CD14-positive monocyte (primary cell): ENCODE measurements at regions not wholly inside any gene's neighbourhood (a gene's known extent, or its start where the extent isn't known, plus 50 kb on each side); places are given as distances from the start of the nearest gene placed in this dataset.
A peak's percentile ranks its signal among the peaks of the same experiment; 100 is the strongest.

ENCODE experiments used
- DNase-seq, 3 donors: peaks; one replicate each; pipeline ENCODE4 v3.0.0-alpha.2; 2011 to 2022
- H2AFZ ChIP-seq: 2 replicates; pipeline ENCODE4 v1.6.0; 2012; ENCODE audit warnings: mild to moderate bottlenecking, low read depth, low read length, inconsistent platforms; ENCODE audit not compliant: insufficient read depth, poor library complexity, severe bottlenecking
- H3K27ac ChIP-seq, 2 donors: 1 replicate in 1 of 2; 2 replicates in 1 of 2; pipeline ENCODE4 v1.5.1; 2012 to 2013; ENCODE audit warnings: low read length in 2 of 2, control low read depth in 1 of 2, inconsistent platforms in 1 of 2, low read depth in 1 of 2, mild to moderate bottlenecking in 1 of 2
- H3K27me3 ChIP-seq, 2 donors: one replicate each; pipeline versions ENCODE4 v1.6.0 to v1.6.1; 2011 to 2013; ENCODE audit warnings: low read length in 2 of 2; ENCODE audit not compliant: control insufficient read depth in 2 of 2, insufficient read depth in 2 of 2
- H3K36me3 ChIP-seq, 2 donors: replicated peaks in 1 of 2; 1 replicate in 1 of 2; 2 replicates in 1 of 2; pipeline versions ENCODE4 v1.5.1 to v1.6.1; 2012 to 2013; ENCODE audit warnings: low read length in 2 of 2, control low read depth in 1 of 2, inconsistent platforms in 1 of 2, mild to moderate bottlenecking in 1 of 2; ENCODE audit not compliant: insufficient read depth in 2 of 2, control insufficient read depth in 1 of 2
- H3K4me1 ChIP-seq, 2 donors: 1 replicate in 1 of 2; 2 replicates in 1 of 2; pipeline versions ENCODE4 v1.5.1 to v1.6.1; 2012 to 2013; ENCODE audit warnings: low read length in 2 of 2, control low read depth in 1 of 2, inconsistent platforms in 1 of 2, mild to moderate bottlenecking in 1 of 2, moderate library complexity in 1 of 2; ENCODE audit not compliant: insufficient read depth in 2 of 2, control insufficient read depth in 1 of 2
- H3K4me2 ChIP-seq: replicated peaks from 2 replicates; pipeline ENCODE3; 2012; ENCODE audit warnings: low read length, moderate library complexity, mild to moderate bottlenecking; ENCODE audit not compliant: poor library complexity, severe bottlenecking; ENCODE audit errors: extremely low read depth
- H3K4me3 ChIP-seq, 3 experiments: fragments of 200-600 bp in 1 of 3; sonication (generic) in 1 of 3; replicated peaks in 1 of 3; 1 replicate in 2 of 3; 2 replicates in 1 of 3; pipeline ENCODE4 v1.5.1; 2011 to 2013; ENCODE audit warnings: low read length in 3 of 3, mild to moderate bottlenecking in 3 of 3, control low read depth in 2 of 3, low read depth in 2 of 3, inconsistent platforms in 1 of 3, moderate library complexity in 1 of 3
- H3K79me2 ChIP-seq: 2 replicates; pipeline ENCODE4 v1.6.0; 2012; ENCODE audit warnings: mild to moderate bottlenecking, control low read depth, inconsistent platforms, low read length, moderate library complexity; ENCODE audit not compliant: insufficient read depth
- H3K9ac ChIP-seq: 2 replicates; pipeline ENCODE4 v1.6.0; 2017; ENCODE audit warnings: low read length, mild to moderate bottlenecking; ENCODE audit not compliant: insufficient read depth, poor library complexity, severe bottlenecking
- H3K9me3 ChIP-seq, 2 donors: replicated peaks in 1 of 2; 1 replicate in 1 of 2; 2 replicates in 1 of 2; pipeline versions ENCODE4 v1.5.1 to v1.6.1; 2012 to 2013; ENCODE audit warnings: low read length in 2 of 2, control low read depth in 1 of 2; ENCODE audit not compliant: control insufficient read depth in 1 of 2, insufficient read depth in 1 of 2
- H4K20me1 ChIP-seq: 2 replicates; pipeline ENCODE4 v1.6.0; 2012; ENCODE audit warnings: mild to moderate bottlenecking, low read length, control low read depth, moderate library complexity; ENCODE audit not compliant: insufficient read depth
- H3K27ac Mint-ChIP-seq, 7 donors: one replicate each; pipeline ENCODE4 v1.8.0; 2020; ENCODE audit warnings: mild to moderate bottlenecking in 7 of 7, mixed read lengths in 7 of 7, moderate library complexity in 6 of 7, inconsistent platforms in 2 of 7
- H3K27me3 Mint-ChIP-seq, 3 donors: one replicate each; pipeline ENCODE4 v1.8.0; 2021 to 2022; ENCODE audit warnings: low read depth in 3 of 3, mild to moderate bottlenecking in 3 of 3, mixed read lengths in 3 of 3, moderate library complexity in 3 of 3, inconsistent platforms in 1 of 3
- H3K36me3 Mint-ChIP-seq, 2 donors: one replicate each; pipeline ENCODE4 v1.8.0; 2020; ENCODE audit warnings: mixed read lengths in 2 of 2, inconsistent platforms in 1 of 2, mild to moderate bottlenecking in 1 of 2
- H3K4me1 Mint-ChIP-seq: one replicate; pipeline ENCODE4 v1.8.0; 2020; ENCODE audit warnings: mild to moderate bottlenecking, mixed read lengths
- H3K4me3 Mint-ChIP-seq, 2 donors: one replicate each; pipeline ENCODE4 v1.8.0; 2020; ENCODE audit warnings: mild to moderate bottlenecking in 2 of 2, mixed read lengths in 2 of 2, moderate library complexity in 1 of 2
- H3K9me3 Mint-ChIP-seq, 7 donors: one replicate each; pipeline ENCODE4 v1.8.0; 2020 to 2022; ENCODE audit warnings: mixed read lengths in 7 of 7, mild to moderate bottlenecking in 6 of 7, moderate library complexity in 6 of 7, inconsistent platforms in 2 of 7
- WGBS: methylation state at CpG from one replicate; pipeline ENCODE4 v1.1.5; 2013; ENCODE audit warnings: missing lambda C conversion rate; ENCODE audit not compliant: insufficient coverage; 5-methylcytosine and 5-hydroxymethylcytosine counted together
- intact Hi-C, 2 donors: fragments of 100-400 bp; cut with micrococcal nuclease; formaldehyde crosslinking; loops; one replicate each; pipeline versions ENCODE4 v1.15.0 to v1.15.1; 2023
- TF ChIP-seq, protein P1 (sequence below): fragments of 200-600 bp; IDR thresholded peaks from one replicate; pipeline ENCODE4 v1.8.0; 2022; ENCODE audit warnings: antibody characterized with exemption, mild to moderate bottlenecking

DNA sequence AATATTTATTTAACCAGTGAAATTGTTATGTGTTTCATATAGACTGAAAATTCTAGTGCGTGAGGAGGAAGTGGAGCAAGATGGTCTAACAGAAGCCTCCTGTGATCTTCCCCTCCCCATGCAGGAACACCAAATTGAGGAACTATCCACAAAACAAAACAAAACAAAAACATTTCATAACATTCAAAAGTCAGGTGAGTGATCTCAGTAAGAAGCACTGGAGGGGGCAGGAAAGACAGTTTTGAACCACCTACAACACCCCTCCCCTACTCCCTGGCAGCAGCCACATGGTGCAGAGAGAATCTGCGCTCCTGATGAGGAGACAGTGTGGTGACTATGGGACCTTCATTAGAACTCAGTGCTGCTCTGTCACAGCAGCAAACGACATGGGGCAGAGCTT lies 221.9 kb upstream of the SEMA3C start:
- Histone ChIP-seq H3K27ac (peak overlapping the region; percentile 87 to 90), H3K4me2 (peak overlapping the region; percentile 61), H3K36me3 (no peaks in the 10 kb centered on the region), H2AFZ (peak overlapping the region; percentile 70), H3K27me3 (no peaks in the 10 kb centered on the region), H3K9ac (peak overlapping the region; percentile 23), H3K79me2 (no peaks in the 10 kb centered on the region), H3K9me3 (no peaks in the 10 kb centered on the region), H4K20me1 (no peaks in the 10 kb centered on the region), H3K4me3 (peak overlapping the region in 1 of 3 experiments; percentile 41), H3K4me1 (peaks cover 23 to 35% of the 10 kb centered on the region in 2 donors)
- Mint-ChIP-seq H3K9me3 (peaks cover 0 to 6% (median 3%) of the 10 kb centered on the region in 7 donors), H3K27me3 (peaks cover 0 to 1% (median 0%) of the 10 kb centered on the region in 3 donors), H3K4me3 (peak overlapping the region; percentile 39 to 71), H3K36me3 (no peaks in the 10 kb centered on the region), H3K4me1 (peaks cover 27% of the 10 kb centered on the region), H3K27ac (peak overlapping the region; percentile 87 to 95 (median 93))
- TF ChIP-seq, protein P1, sequence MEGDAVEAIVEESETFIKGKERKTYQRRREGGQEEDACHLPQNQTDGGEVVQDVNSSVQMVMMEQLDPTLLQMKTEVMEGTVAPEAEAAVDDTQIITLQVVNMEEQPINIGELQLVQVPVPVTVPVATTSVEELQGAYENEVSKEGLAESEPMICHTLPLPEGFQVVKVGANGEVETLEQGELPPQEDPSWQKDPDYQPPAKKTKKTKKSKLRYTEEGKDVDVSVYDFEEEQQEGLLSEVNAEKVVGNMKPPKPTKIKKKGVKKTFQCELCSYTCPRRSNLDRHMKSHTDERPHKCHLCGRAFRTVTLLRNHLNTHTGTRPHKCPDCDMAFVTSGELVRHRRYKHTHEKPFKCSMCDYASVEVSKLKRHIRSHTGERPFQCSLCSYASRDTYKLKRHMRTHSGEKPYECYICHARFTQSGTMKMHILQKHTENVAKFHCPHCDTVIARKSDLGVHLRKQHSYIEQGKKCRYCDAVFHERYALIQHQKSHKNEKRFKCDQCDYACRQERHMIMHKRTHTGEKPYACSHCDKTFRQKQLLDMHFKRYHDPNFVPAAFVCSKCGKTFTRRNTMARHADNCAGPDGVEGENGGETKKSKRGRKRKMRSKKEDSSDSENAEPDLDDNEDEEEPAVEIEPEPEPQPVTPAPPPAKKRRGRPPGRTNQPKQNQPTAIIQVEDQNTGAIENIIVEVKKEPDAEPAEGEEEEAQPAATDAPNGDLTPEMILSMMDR = no peak
- intact Hi-C loops = no loop called here
- DNase-seq = peak; percentile 54 to 73 (median 72)
- 31% methylated on average over 2 of the region's 3 CpGs for WGBS

DNA sequence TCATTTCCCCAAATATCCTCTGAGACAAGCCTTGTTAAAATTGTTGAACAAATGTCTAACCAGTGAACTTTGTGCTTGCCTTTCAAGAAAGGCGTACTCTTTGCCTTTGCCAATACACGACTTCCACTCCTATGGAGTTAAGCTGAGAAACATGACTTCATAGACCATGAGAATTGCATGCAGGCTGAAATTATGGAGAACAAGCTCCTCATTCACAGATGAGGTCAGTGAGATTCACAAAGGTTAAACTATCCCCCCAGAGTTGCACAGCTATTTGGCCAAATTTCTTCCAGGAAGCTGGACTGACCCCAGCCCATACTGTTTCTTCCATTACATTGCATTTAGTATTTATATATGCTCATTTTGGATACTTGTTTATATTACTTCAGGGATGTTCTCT lies 221.4 kb upstream of the SEMA3C start:
- peak in 1 of 3 donors; percentile 2 for DNase-seq
- H2AFZ ChIP-seq = no peak overlapping the region
- peak overlapping the region in 1 of 3 experiments; percentile 41 for H3K4me3 ChIP-seq
- Mint-ChIP-seq H3K4me3 (peak overlapping the region in 1 of 2 donors; percentile 71), H3K36me3 (no peaks in the 10 kb centered on the region), H3K9me3 (peaks cover 0 to 5% (median 3%) of the 10 kb centered on the region in 7 donors), H3K27ac (peak overlapping the region in 6 of 7 donors; percentile 5 to 95 (median 92)), H3K4me1 (peaks cover 27% of the 10 kb centered on the region), H3K27me3 (peaks cover 0 to 1% (median 0%) of the 10 kb centered on the region in 3 donors)
- peak overlapping the region; percentile 61 for H3K4me2 ChIP-seq
- H3K36me3 ChIP-seq = no peaks in the 10 kb centered on the region
- no peaks in the 10 kb centered on the region for H3K79me2 ChIP-seq
- WGBS = 60% methylated on average over 1 of the region's 2 CpGs
- no peaks in the 10 kb centered on the region for H3K27me3 ChIP-seq
- no peaks in the 10 kb centered on the region for H4K20me1 ChIP-seq
- peak overlapping the region in 1 of 2 donors; percentile 87 for H3K27ac ChIP-seq
- no peak overlapping the region for H3K9ac ChIP-seq
- H3K4me1 ChIP-seq = peaks cover 23 to 35% of the 10 kb centered on the region in 2 donors
- intact Hi-C loops = no loop called here
- TF ChIP-seq, protein P1 = no peak
- H3K9me3 ChIP-seq = no peaks in the 10 kb centered on the region
